Mammary epithelial cell (primary cell): ENCODE measurements at regions not wholly inside any gene's neighbourhood (a gene's known extent, or its start where the extent isn't known, plus 50 kb on each side); places are given as distances from the start of the nearest gene placed in this dataset.

ENCODE experiments used
- CTCF ChIP-seq, 2 donors: IDR thresholded peaks in 1 of 2; conservative IDR thresholded peaks in 1 of 2; 2 replicates each; pipeline ENCODE4 v1.5.1; 2011 to 2012; ENCODE audit warnings: inconsistent platforms in 2 of 2, low read length in 2 of 2, mild to moderate bottlenecking in 2 of 2, control low read depth in 1 of 2, low read depth in 1 of 2; ENCODE audit not compliant: insufficient read depth in 1 of 2; ENCODE audit errors: extremely low read depth in 1 of 2
- EZH2 ChIP-seq: IDR thresholded peaks from 2 replicates; pipeline ENCODE4 v1.6.1; 2012; ENCODE audit warnings: low read length, inconsistent platforms, borderline replicate concordance

- no peak for TF ChIP-seq CTCF (conservative IDR thresholded peaks at IDR 0.05 in 1 of 2, IDR thresholded peaks at IDR 0.05 in 1 of 2; ENCODE audit: extremely low read depth in 1 of 2, insufficient read depth in 1 of 2, low read depth in 1 of 2, low read length in 2 of 2)
- no peak for TF ChIP-seq EZH2
These were observed 455.4 kb downstream of the RAP2B start for GRCh38 chr3:153617463-153617862.
